GM19035 (cell line): ENCODE measurements at regions not wholly inside any gene's neighbourhood (a gene's known extent, or its start where the extent isn't known, plus 50 kb on each side); places are given as distances from the start of the nearest gene placed in this dataset.
"Not testable (repeated sequence)": the region's sequence is repeated elsewhere in the genome, so short reads cannot be mapped to it uniquely, and the experiment has no call there.

Source experiments
- ATAC-seq: cut with Tn5 transposase; IDR thresholded peaks from one replicate; pipeline ENCODE4 v1.9.1; 2021; ENCODE audit not compliant: unreplicated experiment

DNA sequence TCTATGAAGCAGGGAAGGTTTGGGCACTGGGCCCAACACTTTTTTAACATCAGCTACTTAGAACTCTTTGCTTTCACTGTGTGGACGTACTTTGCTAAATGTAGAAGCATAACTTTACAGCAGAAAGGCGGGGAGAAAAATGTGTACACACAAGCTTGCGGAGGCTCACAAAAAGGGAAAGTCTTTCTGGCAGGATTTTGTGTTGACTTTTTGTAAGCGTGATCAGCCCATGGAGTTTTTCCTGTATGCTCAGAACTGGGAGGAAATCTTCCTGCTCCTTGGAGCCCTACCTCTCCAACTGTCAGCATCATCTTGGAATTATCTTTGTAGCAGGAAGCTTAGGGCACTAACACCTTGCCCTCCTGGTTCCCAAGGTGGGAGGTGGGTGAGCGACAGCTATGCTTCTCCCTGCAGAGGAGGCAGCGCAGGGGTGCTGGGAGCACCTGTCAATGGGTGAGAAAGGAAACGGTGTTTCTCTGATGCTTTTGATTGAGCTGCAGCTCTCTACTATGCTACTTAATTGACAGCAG lies 321.9 kb downstream of the GADD45G start:
- ATAC-seq = no peak

DNA sequence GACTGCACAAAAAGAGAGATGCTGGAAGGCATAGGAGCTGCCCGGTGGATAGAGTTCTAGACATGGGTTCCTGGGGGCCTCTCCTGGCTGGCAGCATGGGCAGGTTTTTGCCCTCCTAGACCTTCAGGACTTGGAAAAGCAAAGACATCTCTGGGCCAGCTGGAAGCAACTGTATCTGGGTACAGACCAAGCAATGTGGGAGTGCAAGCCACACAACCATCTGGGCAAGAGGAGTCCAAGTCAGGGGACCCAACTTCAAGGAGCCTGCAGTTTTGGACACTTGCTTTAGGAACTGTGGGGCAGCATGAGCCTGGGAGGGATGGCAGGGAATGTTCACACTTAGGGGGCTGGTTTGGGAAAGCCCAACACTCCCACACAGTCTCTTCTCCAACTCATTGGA lies 323.3 kb downstream of the GADD45G start:
- ATAC-seq = no peak

DNA sequence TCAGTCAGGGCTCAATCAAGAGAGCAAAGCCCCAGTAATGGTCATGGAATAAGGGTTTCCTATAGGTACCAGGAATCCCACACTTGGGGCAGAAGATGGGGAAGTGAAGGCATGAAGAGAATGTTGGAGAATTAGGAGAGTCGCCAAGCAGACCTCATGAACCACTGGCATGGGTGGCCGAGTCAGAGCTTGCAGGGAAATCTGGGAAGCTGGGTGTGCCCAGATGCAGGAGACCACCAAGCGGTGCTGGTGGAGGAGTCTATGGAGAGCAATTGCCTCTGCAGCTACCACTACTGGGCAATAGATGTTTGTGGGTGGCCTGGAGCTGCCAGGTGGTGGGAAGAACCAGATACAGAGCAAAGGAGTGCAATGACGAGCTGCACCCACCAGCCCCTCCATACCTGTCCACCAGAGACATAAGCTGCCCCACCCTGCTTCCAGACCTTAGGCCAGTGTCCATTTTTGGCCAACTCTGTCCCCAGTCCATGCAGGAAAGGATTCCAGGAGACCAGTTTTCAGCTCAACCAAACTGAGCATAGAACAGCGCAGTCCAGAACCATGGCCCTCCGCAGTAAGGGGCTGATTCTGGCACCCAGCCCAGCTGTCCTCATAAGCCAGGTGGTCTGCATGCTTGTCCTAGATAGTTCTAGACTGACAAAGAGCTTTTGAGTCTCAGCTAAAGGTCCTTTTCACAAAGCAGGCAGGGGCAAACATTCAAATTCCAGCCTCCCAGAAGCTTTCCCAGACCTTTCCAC lies 323.9 kb downstream of the GADD45G start:
- no peak for ATAC-seq

DNA sequence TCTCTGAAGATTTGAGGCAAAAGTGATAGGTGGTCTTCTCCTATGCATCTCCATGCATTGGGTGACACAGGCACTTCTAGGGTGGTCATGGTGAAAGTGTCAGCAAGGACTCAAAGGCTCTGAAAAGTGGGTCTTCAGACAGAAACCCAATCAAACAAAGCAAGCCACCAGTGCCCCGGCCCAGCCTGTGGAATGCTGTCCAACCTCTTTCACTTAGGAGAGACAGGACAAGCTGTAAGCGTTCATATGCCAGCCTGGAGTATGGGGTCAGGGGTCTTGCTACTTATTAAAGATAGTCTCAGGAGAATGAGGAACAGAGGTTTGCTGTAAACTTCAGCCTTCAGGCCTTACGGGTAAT lies 324.5 kb downstream of the GADD45G start:
- no peak for ATAC-seq

DNA sequence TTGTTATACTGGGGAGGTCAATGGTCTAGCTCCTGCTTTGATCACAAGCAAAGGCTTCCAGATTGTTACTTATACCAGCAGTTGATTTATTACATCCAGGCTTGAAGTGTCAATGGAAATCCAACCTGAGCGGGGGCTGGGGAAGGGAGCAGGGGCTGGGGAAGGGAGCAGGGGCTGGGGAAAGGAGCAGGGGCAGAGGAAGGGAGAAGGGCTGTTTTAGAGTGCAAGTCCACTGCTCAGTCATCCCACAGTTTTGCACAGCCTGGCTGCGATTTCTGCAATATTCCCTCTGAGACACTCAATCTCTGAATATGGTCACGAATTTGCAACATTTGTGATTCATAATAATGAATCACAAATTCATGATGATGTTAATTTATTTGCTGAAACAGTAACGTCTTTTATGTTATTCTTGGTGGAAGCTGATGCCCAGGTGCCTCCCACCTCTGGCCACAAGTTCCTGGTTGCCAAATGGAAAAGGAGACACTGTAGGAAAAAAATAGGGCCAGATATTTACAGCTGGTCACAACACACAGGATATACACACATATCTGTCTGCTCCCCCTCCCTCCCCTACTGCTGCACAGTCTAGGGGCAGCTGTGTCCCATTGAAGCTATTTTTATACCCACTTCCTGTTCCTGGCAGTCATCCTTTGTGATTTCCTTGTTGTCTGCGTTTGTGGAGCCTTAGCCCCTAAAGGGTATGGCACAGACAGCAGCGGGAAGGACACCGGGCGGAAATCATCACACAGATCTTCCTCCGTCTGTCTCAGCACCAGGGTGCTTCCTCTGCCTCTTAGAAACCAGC lies 325.1 kb downstream of the GADD45G start:
- ATAC-seq = no peak

DNA sequence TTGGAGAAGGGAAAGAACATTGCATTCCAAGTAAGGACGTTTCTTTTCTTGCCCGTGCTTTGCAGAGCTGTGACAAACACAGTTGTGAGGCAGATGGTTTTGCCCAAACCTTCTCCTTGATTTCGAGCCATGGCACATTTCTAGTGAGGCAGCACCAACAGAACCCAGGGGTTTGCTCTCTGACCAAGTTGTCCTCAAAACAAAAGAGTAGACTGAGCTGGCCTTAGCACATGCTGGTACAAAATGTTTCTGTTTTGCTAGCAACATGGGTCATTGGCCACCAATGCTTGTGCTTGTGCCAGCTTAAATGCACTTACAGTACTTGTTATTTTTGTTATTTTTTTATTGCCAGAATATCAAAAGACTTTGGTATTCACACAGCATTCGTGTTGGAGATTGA lies 328.8 kb downstream of the GADD45G start:
- no peak for ATAC-seq

DNA sequence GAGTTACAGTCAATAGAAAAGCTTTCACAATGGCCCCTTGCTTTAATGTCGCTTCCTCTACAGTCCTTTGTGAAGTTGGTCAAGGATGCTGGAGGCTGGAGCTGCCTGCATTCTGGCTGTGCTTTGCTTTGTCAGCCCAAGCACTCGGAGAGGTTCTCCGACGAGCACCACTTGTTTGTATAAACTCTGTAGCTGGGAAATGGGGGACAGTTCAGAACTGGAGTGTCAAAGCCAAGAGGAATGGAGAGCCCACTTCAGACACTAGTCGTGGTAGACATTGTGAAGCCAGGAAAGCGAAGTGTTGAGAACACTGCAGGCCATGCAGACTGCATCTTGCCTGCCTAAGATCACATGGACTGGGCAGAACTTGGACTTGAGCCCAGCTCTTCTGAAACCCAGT lies 330.3 kb downstream of the GADD45G start:
- no peak for ATAC-seq

DNA sequence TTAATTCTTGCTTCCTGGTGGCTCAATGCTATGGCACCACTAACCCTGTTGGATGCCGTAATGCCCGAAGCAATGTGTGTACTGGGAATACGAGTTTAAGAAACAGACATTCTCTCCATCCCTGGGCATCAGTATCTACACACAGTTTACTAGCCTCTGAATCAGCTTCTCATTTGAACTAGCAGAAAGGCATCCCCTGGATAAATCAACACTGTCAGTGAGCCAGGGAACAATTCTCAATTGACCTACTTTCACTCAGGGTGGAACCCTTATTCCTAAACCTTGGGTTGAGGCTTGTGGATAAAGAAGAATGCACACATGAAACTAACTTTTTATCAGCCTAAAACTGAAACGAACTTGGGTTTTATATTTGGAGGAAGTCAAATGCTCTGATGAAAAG lies 331.0 kb downstream of the GADD45G start:
- ATAC-seq = no peak

DNA sequence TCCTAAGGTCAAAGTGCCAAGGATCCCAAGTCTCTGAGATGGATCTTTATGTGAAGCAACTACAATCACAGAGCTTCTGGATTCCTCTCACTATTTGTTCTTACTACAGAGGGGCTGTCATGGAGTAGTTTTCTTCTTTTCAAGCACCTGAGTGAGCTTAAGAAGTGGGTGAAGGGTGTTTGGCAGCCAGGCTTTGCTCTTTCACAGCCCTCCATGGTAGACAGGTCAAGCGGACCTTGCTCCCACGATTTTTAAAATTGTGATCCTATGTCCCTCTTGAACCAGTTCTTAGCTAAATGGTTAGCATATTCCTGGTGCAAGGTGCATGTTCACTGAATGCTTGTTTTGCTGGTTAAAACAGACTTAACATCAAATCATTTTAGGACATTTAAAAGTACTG lies 332.2 kb downstream of the GADD45G start:
- no peak for ATAC-seq

DNA sequence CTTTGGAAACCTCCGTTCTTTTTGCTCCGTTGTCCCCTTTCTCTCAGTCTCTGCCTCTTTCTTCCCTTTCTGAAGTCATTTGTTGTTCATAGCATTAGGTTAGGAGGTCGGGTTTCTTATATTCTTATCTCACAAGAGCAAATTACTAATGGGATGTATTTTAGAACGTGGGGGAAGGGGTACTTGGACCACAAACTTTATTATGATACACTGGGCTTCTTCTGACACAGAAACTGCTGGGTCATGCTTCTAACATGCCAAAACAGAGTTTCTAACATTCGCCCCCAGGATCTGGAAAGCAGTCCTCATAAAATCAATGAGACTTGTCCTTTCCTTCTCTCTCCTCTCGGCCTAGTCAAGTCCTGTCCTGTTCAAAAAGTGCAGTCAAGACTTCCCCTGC lies 334.4 kb downstream of the GADD45G start:
- ATAC-seq = no peak

DNA sequence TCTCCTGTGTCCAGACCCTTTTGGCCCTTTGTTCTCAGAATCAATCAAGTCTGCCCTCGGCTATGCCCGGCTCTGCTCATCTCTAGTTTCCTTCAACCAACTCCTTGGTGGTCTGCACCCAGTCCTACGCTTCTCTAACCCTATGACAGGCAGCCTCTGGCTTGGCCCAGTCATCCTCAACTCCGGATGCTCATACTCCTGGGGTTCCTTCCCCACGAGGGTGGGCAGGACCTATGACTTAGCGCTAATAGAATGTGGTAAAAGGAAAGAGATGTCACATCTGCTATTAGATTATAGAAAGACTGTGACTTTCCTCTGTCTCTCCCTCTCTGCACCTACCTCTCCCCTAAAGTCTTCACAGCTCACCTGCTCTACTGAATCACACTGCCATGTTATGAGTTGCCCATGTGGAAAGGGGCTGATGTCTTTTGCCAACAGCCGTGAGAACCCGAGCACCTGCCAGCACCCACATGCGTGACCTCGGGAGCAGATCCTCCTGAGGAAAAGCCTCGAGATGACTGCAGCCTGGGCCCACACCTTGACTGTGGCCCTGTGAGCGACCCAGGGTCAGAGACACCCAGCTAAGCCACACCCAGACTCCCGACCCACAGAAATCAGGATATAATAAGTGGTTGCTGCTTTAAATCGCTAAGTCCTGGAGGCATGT lies 334.9 kb downstream of the GADD45G start:
- ATAC-seq = no peak

DNA sequence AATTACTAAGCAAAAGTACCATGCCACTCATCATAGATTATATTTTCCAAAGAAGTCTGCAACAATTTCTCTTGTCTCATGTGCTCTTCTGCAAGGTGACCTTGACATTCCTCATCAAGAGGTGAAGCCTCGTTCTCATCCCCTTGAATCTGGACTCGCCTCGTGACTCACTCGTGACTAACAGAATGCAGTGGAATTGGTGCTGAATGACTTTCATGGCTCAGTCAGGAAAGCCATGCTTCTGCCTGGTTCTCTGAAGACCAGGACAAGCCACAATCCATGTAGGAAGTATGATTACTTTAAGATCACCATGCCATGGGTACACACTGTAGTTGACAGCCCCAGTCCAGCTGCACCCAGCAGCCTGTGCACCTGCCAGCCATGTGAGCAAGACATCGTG lies 335.8 kb downstream of the GADD45G start:
- no peak for ATAC-seq

DNA sequence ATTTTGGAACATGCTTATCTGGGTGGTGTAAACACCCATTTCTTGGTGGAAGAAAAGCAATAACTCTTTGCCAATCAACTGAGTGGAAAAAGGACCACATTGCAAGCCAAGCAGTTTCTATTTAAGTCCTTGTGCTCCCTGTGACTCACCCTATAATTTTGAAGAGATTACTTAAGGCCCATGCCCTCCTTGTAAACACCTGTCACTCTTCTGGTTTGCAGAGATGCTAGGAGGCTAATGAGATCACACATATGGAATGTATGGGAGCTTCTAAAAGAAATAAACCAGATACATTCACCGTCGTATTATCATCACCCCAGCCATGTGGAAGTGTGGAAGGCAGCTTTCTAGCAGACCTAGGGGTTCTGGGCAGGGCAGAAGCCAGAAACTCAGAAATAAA lies 337.1 kb downstream of the GADD45G start:
- no peak for ATAC-seq

DNA sequence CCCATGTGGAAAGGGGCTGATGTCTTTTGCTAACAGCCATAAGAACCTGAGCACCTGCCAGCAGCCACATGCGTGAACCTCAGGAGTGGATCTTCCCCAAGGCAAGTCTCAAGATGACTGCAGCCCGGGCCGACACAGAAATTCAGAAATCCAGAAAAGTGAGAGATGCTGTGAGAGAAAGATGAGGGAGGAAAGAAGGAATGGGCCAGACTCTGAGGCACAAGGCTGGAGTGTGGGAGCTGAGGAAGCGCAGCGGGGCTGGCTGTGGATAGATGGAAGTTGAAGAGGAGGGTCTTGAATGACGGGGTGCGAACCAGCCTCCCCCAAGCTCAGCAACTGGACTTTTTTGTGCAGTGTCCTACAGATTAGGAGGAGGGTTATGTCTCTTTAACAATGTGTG lies 337.8 kb downstream of the GADD45G start:
- ATAC-seq = no peak

DNA sequence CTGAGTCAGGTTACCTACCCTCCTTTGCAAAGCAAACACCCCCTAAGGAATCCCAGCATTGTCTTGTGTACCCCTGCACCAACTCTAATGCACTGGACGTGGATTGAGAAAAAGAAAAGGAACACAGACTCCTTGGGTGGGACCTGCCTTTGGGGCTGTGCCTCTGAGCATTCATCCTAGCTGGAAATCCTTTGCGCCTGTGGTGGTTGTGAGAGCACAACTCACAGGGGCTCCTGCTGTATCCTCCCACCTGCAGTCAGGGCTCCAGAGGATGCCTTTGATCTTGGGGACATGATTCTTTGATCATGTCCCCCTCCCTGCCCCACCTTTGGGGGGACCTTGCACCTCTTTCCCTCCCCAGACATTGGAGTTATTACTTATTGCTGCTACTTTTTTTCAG lies 338.5 kb downstream of the GADD45G start:
- ATAC-seq = no peak

DNA sequence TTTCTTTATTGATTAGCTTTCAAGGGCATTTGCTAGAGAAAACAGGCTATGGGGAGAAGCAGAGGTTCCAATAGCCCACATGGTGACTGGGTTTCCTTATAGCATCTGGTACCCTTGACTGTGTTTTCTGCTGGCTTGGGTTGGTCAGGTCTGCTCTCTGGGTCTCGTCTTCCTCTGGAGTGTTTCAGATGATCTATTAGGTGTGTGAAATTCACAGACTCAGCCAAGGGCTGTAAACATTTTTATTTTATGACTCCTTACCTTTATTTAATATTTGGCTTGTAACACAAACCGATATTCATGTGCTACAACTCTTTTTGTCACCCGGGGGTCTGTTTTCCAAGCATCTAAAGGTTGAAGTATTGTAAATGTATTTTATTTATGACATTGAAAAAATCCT lies 338.9 kb downstream of the GADD45G start:
- ATAC-seq = no peak

DNA sequence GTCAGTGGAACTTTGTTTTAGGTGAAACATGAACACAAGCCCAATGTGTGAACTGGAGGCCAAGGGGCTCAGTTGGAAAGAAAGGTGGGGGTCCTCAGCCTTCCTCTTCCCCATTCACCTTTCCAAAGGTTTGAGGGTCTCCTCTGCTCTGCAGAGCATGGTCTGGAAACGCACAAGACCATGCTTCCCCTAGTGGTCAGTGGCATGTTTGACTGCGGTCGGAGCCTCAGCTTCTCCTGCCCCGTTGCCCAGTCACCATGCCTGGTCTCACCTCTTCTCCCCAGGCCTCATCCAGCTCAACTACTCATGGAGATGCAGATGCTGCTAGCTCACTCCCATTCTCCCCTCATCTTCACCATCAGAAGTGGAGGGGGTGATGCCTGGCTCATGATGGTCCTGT lies 340.3 kb downstream of the GADD45G start:
- ATAC-seq = no peak

DNA sequence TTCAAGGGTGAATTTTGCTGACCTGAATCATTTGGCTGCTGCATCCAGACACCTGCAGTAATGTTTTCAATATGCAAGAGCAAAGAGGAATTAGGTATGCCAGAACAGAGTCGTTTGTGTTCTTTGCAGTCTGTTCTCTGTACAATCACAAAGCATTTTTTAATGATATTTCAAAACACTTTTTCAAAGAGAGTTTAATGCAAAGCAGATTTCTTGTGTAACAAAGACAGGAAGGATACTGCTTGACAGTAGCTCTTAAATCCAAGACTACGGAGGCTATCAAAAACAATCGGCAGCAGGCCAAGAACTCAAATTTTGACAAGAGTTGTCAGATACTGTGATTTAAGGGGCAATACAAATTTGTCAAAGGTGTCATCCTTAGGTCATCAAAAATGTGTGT lies 341.9 kb downstream of the GADD45G start:
- no peak for ATAC-seq

DNA sequence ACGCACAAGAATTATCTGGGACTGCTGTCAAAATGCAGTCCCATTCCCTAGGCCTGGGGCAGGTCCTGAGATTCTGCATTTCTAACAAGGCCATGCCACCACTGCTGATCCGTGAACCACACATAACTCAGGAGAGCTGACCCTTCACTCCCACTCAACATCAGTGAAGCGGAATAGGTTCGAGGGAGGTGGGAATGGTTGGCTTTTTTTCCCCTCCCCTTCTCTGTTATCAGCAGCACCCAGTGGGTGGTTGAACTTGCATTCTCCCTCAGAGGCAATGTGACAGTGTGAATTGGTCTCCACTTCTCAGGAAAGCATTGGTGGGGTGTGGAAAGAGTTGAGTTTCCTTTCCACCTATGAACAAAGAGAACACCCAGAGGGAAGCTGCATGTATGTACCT lies 344.3 kb downstream of the GADD45G start:
- no peak for ATAC-seq

DNA sequence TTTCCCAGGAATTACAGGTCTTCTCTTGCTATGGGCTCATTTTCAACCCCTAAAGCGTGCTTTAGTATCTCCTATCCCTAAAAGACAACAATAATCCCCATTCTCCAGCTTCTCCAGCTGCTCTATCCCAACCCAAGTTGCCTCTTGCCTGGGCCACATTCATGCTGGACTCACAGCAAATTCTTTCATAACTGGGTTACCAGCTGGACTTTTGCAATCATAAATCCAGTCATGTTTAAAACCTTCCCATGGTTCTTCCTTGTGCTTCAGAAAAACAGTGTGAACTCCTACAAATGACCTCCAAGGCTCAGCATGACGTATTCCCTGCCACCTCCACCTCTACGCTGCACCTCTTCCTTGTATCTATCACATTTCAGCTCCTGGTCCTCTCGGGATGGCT lies 346.9 kb downstream of the GADD45G start:
- no peak for ATAC-seq

DNA sequence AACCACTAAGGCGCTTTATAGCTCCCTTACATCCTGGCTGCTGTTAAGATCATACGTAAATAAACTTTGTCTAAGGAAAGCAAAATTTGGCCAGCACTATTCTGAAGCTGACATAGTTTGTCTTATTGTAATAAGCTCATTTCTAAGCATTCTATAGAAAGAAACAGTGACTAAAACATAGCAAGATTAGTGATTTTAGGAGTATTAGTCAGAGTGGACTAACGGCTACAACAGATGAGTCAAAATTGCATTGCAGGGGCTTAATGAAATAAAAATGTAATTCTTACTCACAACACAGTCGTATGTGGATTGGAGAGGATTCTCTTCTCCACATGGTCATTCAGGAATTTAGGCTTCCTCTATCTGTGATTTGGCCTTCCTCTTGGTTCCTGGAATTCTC lies 347.6 kb downstream of the GADD45G start:
- no peak for ATAC-seq

DNA sequence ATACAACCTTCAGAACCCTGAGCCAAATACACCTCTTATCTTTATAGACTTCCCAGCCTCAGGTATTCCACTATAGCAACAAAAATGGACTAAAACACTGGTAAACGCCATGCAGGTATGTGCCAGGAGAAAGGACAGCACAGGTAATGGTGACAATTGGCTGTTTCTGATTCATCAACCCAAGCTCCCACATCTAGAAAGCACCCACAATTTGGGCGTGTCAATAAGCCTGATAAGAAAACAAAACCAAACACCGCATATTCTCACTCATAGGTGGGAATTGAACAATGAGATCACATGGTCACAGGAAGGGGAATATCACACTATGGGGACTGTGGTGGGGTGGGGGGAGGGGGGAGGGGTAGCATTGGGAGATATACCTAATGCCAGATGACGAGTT lies 348.5 kb downstream of the GADD45G start:
- ATAC-seq = not testable (repeated sequence)
